ENCODE measurements at regions not wholly inside any gene's neighbourhood (a gene's known extent, or its start where the extent isn't known, plus 50 kb on each side); places are given as distances from the start of the nearest gene placed in this dataset.

- TF ChIP-seq CHD7 (IDR thresholded peaks at IDR 0.05; ENCODE audit: insufficient replicate concordance, low read length) (no peak), EGR1 (IDR thresholded peaks at IDR 0.05; ENCODE audit: borderline replicate concordance, low read depth, low read length) (no peak), CTBP2 (IDR thresholded peaks at IDR 0.05; ENCODE audit: borderline replicate concordance, insufficient read depth, insufficient read length, low read length) (no peak), RNF2 (IDR thresholded peaks at IDR 0.05; ENCODE audit: borderline replicate concordance, low read depth, low read length, missing control alignments, poor library complexity, severe bottlenecking) (no peak)
Observed at GRCh38 chr2:105690566-105690965, 54.1 kb upstream of the NCK2 start (continued).
